B cell (primary cell): ENCODE measurements at regions not wholly inside any gene's neighbourhood (a gene's known extent, or its start where the extent isn't known, plus 50 kb on each side); places are given as distances from the start of the nearest gene placed in this dataset.
A peak's percentile ranks its signal among the peaks of the same experiment; 100 is the strongest.

Experiments
- ATAC-seq: fragments of 200-7000 bp; cut with Tn5 transposase; one replicate; pipeline ENCODE4 v1.10.0; 2021; ENCODE audit warnings: low read depth, mild to moderate bottlenecking, moderate number of reproducible peaks, moderate library complexity
- CTCF ChIA-PET: fragments of 350-600 bp; sonication (Branson Sonifier 250); formaldehyde crosslinking; loops from one replicate; lab custom pipeline; 2021; ENCODE audit warnings: antibody characterized with exemption, inconsistent platforms; lab: Charles Lee
- POLR2A ChIA-PET: fragments of 350-600 bp; sonication (Branson Sonifier 250); formaldehyde crosslinking; loops from one replicate; lab custom pipeline; 2021; ENCODE audit warnings: antibody characterized with exemption; lab: Charles Lee
- DNase-seq: peaks from one replicate; pipeline ENCODE4 v3.0.0; 2013
- H2AFZ ChIP-seq: 2 replicates; pipeline ENCODE4 v1.6.1; 2012; ENCODE audit warnings: mild to moderate bottlenecking, low read depth, low read length; ENCODE audit not compliant: insufficient read depth, poor library complexity, severe bottlenecking
- H3K27ac ChIP-seq, 2 donors: 1 replicate in 1 of 2; 2 replicates in 1 of 2; pipeline ENCODE4 v1.5.1; 2012 to 2013; ENCODE audit warnings: low read length in 2 of 2, mild to moderate bottlenecking in 2 of 2, moderate library complexity in 1 of 2
- H3K27me3 ChIP-seq, 4 experiments: fragments of 200-600 bp in 1 of 4; sonication (generic) in 1 of 4; replicated peaks in 1 of 4; 1 replicate in 2 of 4; 2 replicates in 2 of 4; pipeline versions ENCODE4 v1.6.1 to v1.7.0; 2013 to 2016; ENCODE audit warnings: low read length in 3 of 4, mild to moderate bottlenecking in 2 of 4, mixed read lengths in 1 of 4, moderate library complexity in 1 of 4; ENCODE audit not compliant: insufficient read depth in 4 of 4, control insufficient read depth in 3 of 4; ENCODE audit errors: control extremely low read depth in 1 of 4
- H3K36me3 ChIP-seq, 2 experiments: replicated peaks in 1 of 2; 1 replicate in 1 of 2; 2 replicates in 1 of 2; pipeline versions ENCODE4 v1.6.1 to v1.7.1; 2013; ENCODE audit warnings: low read length in 1 of 2; ENCODE audit not compliant: insufficient read depth in 2 of 2, control insufficient read depth in 1 of 2; ENCODE audit errors: control extremely low read depth in 1 of 2, extremely low read depth in 1 of 2
- H3K4me1 ChIP-seq, 2 donors: fragments of 200-600 bp in 1 of 2; sonication (generic) in 1 of 2; 1 replicate in 1 of 2; 2 replicates in 1 of 2; pipeline versions ENCODE4 v1.5.1 to v1.6.1; 2013 to 2017; ENCODE audit warnings: low read length in 2 of 2; ENCODE audit not compliant: control insufficient read depth in 2 of 2, insufficient read depth in 2 of 2
- H3K4me2 ChIP-seq: replicated peaks from 2 replicates; pipeline ENCODE3; 2012; ENCODE audit warnings: mild to moderate bottlenecking, low read depth, low read length; ENCODE audit not compliant: poor library complexity, severe bottlenecking
- H3K4me3 ChIP-seq, 5 experiments: fragments of 200-600 bp in 1 of 5; sonication (generic) in 1 of 5; 1 replicate in 3 of 5; 2 replicates in 2 of 5; pipeline versions ENCODE4 v1.5.1 to v1.7.0; 2011 to 2016; ENCODE audit warnings: low read length in 4 of 5, mild to moderate bottlenecking in 4 of 5, low read depth in 2 of 5, control low read depth in 1 of 5, moderate library complexity in 1 of 5; ENCODE audit not compliant: insufficient read depth in 1 of 5; ENCODE audit errors: control extremely low read depth in 1 of 5, extremely low read depth in 1 of 5
- H3K79me2 ChIP-seq: fragments of 200-600 bp; sonication (generic); one replicate; pipeline ENCODE4 v1.6.0; 2016; ENCODE audit warnings: low read length; ENCODE audit not compliant: control insufficient read depth, insufficient read depth
- H3K9ac ChIP-seq: fragments of 200-600 bp; sonication (generic); 2 replicates; pipeline ENCODE4 v1.6.1; 2017; ENCODE audit warnings: mild to moderate bottlenecking, low read length, moderate library complexity
- H3K9me3 ChIP-seq, 3 donors: one replicate each; pipeline versions ENCODE4 v1.6.1 to v1.7.1; 2013; ENCODE audit warnings: low read length in 2 of 3; ENCODE audit not compliant: control insufficient read depth in 2 of 3, insufficient read depth in 1 of 3; ENCODE audit errors: control extremely low read depth in 1 of 3
- H4K20me1 ChIP-seq: 2 replicates; pipeline ENCODE4 v1.6.0; 2012; ENCODE audit warnings: mild to moderate bottlenecking, low read length; ENCODE audit not compliant: insufficient read depth, control insufficient read depth, poor library complexity, severe bottlenecking
- H3K27ac Mint-ChIP-seq: one replicate; pipeline ENCODE4 v1.8.0; 2021; ENCODE audit warnings: mixed read lengths
- H3K27me3 Mint-ChIP-seq: one replicate; pipeline ENCODE4 v1.8.0; 2021; ENCODE audit warnings: mixed read lengths
- H3K4me1 Mint-ChIP-seq: one replicate; pipeline ENCODE4 v1.8.0; 2021; ENCODE audit warnings: mixed read lengths
- H3K4me3 Mint-ChIP-seq: one replicate; pipeline ENCODE4 v1.8.0; 2021; ENCODE audit warnings: mixed read lengths
- H3K9me3 Mint-ChIP-seq: one replicate; pipeline ENCODE4 v1.8.0; 2022; ENCODE audit warnings: mixed read lengths; ENCODE audit not compliant: insufficient read depth
- EZH2 ChIP-seq: IDR thresholded peaks from 2 replicates; pipeline ENCODE4 v1.6.1; 2012; ENCODE audit warnings: borderline replicate concordance, low read depth, mild to moderate bottlenecking, moderate library complexity, low read length; ENCODE audit not compliant: insufficient read depth, poor library complexity, severe bottlenecking
- WGBS: methylation state at CpG from one replicate; pipeline ENCODE4 v1.1.5; 2013; ENCODE audit warnings: missing lambda C conversion rate; ENCODE audit not compliant: insufficient coverage; 5-methylcytosine and 5-hydroxymethylcytosine counted together
- intact Hi-C: fragments of 100-400 bp; cut with micrococcal nuclease; formaldehyde crosslinking; loops from one replicate; pipeline ENCODE4 v1.10.0; 2022
- TF ChIP-seq, protein P1 (sequence below): fragments of 200-600 bp; IDR thresholded peaks from one replicate; pipeline ENCODE4 v1.8.0; 2022; ENCODE audit warnings: antibody characterized with exemption, mild to moderate bottlenecking

DNA sequence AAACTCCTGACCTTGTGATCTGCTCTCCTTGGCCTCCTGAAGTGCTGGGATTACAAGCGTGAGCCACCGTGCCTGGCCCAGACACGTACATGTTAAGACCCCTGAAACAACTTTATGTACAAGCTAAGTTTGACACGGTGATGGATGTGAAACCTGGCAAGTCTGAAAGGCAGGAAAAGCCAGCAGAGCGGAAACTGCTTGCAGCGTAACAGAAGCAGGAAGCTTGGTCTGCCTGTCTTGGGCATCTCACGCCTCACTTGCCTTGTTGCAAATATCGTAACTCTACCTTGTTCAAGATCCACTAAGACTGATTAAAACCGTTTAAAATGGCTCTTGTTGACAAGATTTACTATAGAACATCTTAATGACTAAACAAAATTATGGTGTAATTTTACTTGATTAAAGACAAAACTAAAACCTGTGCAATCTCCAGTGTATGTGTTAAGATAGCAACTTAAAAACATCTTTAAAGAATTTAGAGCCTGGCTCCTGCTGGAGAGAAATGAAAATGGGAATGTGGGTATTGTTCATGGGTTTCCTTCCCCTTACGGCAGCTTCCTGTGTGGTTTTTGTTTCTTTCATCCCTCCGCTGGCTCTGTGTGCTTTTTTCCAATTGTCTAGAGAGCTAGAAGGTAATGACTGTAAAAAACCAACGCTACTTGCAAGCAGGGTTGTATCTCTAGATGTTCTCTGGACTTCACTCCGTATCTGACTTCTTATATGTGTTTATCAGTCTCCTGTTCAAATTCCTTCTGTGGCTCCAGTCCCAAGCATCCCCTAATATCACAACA is 477.6 kb downstream of the XYLT1 start:
- Mint-ChIP-seq H3K27me3 (no peaks in the 10 kb centered on the region), H3K9me3 (no peaks in the 10 kb centered on the region), H3K4me1 (peaks cover 33% of the 10 kb centered on the region), H3K4me3 (peak overlapping the region; percentile 66), H3K27ac (peak overlapping the region; percentile 66)
- intact Hi-C loops: no loop called here
- Histone ChIP-seq H3K9me3 (no peaks in the 10 kb centered on the region), H3K4me3 (peak overlapping the region in 2 of 5 experiments; percentile 7 to 22), H4K20me1 (no peaks in the 10 kb centered on the region), H3K27me3 (no peaks in the 10 kb centered on the region), H3K9ac (peak overlapping the region; percentile 29), H3K4me1 (peaks cover 23 to 25% of the 10 kb centered on the region in 2 donors), H2AFZ (peak overlapping the region; percentile 50), H3K27ac (peak overlapping the region in 1 of 2 donors; percentile 14), H3K36me3 (no peaks in the 10 kb centered on the region), H3K79me2 (no peaks in the 10 kb centered on the region), H3K4me2 (peak overlapping the region; percentile 52)
- TF ChIP-seq, protein P1, sequence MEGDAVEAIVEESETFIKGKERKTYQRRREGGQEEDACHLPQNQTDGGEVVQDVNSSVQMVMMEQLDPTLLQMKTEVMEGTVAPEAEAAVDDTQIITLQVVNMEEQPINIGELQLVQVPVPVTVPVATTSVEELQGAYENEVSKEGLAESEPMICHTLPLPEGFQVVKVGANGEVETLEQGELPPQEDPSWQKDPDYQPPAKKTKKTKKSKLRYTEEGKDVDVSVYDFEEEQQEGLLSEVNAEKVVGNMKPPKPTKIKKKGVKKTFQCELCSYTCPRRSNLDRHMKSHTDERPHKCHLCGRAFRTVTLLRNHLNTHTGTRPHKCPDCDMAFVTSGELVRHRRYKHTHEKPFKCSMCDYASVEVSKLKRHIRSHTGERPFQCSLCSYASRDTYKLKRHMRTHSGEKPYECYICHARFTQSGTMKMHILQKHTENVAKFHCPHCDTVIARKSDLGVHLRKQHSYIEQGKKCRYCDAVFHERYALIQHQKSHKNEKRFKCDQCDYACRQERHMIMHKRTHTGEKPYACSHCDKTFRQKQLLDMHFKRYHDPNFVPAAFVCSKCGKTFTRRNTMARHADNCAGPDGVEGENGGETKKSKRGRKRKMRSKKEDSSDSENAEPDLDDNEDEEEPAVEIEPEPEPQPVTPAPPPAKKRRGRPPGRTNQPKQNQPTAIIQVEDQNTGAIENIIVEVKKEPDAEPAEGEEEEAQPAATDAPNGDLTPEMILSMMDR: no peak
- TF ChIP-seq EZH2: no peak
- POLR2A ChIA-PET: no interaction called here
- WGBS: 6% methylated on average over 8 of the region's 13 CpGs
- ATAC-seq (peak; percentile 51), DNase-seq (peak; percentile 48)
- CTCF ChIA-PET: no interaction called here

DNA sequence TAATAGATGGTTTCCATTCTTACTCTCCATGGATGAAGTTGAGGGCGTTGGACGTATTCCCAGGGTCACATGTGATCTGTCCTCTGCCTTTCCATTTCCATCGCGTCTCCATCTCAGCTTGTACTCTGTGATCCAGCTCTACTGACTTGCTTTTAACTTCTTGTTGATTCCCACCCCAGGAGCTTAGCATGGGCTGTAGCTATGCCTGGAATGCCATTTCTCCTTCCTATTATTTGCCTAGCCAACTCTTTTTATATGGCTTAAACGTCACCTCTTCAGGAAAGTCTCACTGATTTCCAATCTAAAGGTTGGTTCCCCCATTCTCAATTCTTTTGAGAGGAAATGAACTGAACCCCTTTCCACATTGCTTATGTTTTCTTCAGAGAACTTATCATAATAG is 475.9 kb downstream of the XYLT1 start:
- Histone ChIP-seq H4K20me1 (no peaks in the 10 kb centered on the region), H3K27me3 (no peaks in the 10 kb centered on the region), H3K79me2 (no peaks in the 10 kb centered on the region), H3K36me3 (no peaks in the 10 kb centered on the region), H3K9me3 (no peaks in the 10 kb centered on the region), H3K4me1 (peaks cover 13 to 16% of the 10 kb centered on the region in 2 donors), H2AFZ (no peak overlapping the region), H3K4me3 (no peak overlapping the region), H3K27ac (no peak overlapping the region), H3K4me2 (no peak overlapping the region), H3K9ac (no peak overlapping the region)
- TF ChIP-seq, protein P1: no peak
- TF ChIP-seq EZH2: no peak
- ATAC-seq (no peak), DNase-seq (no peak)
- Mint-ChIP-seq H3K27me3 (no peaks in the 10 kb centered on the region), H3K27ac (no peak overlapping the region), H3K4me1 (peaks cover 25% of the 10 kb centered on the region), H3K9me3 (no peaks in the 10 kb centered on the region), H3K4me3 (no peak overlapping the region)
- ChIA-PET POLR2A (no interaction called here), CTCF (no interaction called here)
- intact Hi-C loops: no loop called here
- WGBS: 100% methylated on average over 4 of the region's 5 CpGs
